HG03108 (cell line): ENCODE measurements at regions not wholly inside any gene's neighbourhood (a gene's known extent, or its start where the extent isn't known, plus 50 kb on each side); places are given as distances from the start of the nearest gene placed in this dataset.

Source experiments
- ATAC-seq: cut with Tn5 transposase; IDR thresholded peaks from one replicate; pipeline ENCODE4 v1.9.1; 2021; ENCODE audit warnings: moderate library complexity; ENCODE audit not compliant: unreplicated experiment

DNA sequence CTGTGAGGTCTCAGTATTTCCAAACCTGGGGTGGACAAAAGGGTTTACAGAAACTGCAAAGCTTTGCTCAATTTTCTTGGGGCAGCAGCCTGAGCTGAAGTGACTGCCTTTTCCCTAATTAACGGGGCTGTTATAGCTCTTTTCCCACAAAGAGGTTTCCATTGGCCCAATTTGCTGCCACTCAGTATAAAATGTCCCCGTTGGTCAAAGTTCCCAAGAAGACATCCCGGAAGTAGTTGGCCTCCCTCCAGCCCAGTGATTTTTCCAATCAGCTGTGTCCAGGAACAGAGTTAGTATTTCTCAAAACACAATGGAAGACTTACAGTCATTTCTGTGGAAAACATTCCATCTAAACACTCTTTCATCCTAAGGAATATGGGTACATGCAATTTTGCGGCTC is 643.6 kb downstream of the ACTL7B start:
- no peak for ATAC-seq

DNA sequence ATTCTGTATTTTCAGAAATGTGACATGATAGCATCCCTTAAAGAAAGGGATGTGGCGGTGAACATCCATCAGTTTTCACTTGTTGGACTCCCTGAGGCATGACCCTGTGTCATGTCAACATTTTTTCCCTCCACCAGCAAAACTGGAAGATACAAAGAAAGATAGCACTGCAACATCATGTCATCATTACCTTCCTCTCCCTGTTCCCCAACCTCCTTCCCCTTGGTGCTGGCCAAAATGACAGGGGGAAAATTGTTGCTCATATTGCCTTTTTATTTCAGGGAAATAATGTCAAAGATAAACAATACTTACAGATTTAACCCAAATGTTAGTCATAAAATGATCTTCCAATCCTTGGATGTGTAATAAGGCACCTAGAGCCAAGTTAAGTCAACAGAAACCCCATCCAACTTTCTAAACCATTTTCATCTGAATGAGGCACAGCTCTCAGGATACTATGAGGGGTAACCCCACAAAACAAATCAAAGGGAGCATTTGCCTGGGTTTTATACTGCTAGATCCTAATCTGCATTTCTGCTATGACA is 644.3 kb downstream of the ACTL7B start:
- ATAC-seq: no peak

DNA sequence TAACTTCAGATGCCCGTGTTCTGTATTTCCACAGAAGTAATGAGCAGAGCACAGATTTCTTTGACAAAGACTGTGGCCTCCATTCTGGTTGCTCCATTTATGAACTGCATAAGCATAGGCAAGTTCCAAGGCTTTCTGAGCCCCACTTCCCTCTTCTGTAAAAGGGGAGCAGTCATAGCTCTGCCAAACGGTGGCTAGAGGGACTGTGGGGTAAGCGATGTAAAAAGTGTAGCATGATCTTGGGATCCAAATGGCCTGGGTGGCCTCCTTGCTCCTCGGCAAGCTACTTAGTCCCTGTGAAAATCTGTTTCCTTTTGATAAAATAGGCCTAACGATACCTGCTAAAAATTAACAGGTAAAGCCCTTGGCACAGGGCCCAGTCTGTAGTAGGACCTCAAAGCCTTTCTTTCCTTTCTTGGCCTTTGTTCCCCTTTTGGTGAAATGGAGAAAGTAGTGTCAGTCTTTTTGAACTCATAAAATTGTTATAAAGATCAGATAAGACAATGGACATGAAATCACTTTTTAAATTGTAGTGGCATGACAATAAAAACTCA is 646.6 kb downstream of the ACTL7B start:
- no peak for ATAC-seq

DNA sequence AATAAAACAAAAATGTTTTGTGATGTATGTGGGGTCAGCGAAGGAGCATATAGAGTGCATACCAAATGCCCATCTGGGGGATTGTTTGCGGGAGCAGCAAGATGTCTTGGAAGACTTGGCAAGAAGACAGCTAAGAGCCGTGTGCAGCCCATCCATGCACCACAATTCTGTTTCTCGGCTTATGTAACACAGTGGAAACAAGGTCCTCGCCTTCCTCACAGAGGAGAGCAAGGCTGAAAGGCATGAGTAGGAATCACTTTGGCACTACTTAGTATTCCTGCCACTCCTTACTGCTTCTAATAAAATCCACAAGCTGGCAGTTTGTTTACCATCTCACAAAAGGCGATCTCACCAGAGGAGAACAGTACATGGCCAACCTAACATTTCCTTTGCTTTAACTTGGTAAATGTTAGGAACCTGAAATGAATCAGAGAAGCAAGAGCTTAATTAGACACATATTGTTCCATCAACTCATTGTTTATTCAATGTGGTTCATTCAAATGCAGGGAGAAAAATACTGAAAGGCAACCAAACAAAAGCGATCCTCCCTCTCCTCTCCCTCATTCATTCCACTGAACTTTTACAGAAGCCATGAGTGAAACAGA is 648.1 kb downstream of the ACTL7B start:
- no peak for ATAC-seq

DNA sequence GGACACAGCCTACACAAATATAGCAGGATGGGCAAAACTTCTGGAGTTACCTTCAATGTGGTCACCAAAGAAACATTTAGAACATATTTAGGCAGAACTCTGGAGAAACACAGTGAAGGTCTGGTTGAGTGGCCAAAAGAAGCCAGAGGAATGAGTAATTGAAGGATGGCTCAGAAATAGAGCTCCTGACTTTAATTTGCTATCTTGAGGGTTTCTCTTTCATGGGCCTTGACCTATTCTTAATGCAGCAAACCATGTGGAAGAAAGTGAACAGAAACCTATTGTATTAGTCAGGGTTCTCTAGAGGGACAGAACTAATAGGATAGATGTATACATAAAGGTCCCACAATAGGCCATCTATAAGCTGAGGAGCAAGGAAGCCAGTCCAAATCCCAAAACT is 650.5 kb downstream of the ACTL7B start:
- ATAC-seq: no peak

DNA sequence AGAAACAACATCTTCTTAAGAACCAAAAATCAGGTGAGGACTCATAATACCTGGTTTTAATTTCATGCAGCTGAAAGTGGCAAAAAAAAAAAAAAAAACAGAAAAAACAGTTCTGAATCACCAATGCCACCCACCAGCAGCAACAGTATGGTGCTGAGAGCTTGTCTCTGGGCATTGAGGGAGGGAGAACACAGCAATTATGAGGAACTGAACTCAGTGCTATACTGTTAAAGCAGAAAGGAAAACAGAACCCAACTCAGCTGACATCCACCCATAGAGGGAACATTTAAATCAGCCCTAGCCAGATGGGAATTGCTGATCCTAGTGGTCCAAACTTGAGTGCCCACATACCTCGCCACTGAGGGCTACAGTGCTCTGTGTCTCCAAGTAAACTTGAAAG is 657.9 kb downstream of the ACTL7B start:
- ATAC-seq: no peak

DNA sequence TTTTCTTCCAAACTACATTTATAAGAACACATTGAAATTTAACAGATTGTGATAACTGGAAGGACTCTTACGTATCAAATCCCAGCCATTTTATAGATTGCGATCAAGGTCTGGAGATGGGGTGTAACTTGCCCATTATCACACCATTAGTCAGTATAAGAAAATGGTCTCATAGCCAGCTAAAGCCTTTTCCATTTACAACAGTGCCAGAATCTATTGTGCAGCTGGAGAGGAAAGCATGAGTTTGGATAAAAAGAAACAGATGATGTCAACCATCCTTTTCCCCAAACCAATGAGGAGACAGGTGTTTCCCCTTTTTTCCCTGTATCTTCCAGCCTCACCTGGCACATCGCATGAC is 658.8 kb downstream of the ACTL7B start:
- no peak for ATAC-seq

DNA sequence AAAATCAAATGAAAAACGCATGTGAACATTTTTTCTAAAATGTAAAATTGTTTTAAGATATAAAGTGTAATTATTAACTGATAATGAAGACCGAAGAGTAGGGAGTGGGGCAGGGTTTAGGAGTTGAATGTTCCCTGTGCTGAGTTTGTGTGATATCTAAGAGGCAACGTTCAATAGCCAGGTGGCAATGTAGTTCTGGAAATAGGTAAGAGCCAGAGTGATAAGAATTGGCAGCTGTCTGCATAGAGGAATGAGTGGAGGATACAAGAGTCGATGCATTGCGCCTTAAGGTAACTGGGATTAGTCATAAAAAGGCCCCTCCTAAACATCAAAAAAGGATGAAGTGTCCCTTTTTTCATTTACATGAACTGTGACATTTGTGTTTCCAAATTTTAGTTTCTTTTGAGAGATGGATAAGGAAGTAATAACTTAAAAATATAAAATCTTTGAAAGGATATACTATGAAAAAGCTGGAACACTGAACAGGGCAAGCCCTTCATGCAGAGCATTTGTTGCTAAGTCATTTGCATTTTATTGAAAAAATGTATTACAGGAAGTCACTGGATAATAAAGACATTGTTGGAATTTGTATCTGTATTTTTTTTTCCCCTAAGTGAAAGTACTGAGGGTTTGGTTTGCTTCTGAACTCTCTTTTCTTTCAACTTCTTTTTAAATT is 659.3 kb downstream of the ACTL7B start:
- ATAC-seq: no peak

DNA sequence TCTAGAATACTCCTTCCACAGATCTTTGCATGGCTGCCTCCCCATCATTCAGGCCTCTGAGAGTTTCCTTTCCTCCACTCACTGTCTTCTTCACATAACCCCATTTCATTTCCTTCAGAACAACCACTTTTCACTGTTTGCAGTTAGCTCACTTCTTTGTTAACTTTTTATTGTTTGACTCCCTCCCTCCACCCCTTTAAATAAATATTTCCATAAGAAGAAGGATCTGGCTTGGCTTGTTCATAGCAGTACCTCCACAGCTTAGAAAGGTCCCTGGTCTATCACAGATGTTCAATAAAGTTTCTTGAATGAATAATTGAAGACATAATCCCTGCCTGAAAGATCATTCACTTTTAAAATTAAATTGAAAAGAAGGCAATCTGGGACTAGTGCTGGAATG is 661.6 kb downstream of the ACTL7B start:
- no peak for ATAC-seq

DNA sequence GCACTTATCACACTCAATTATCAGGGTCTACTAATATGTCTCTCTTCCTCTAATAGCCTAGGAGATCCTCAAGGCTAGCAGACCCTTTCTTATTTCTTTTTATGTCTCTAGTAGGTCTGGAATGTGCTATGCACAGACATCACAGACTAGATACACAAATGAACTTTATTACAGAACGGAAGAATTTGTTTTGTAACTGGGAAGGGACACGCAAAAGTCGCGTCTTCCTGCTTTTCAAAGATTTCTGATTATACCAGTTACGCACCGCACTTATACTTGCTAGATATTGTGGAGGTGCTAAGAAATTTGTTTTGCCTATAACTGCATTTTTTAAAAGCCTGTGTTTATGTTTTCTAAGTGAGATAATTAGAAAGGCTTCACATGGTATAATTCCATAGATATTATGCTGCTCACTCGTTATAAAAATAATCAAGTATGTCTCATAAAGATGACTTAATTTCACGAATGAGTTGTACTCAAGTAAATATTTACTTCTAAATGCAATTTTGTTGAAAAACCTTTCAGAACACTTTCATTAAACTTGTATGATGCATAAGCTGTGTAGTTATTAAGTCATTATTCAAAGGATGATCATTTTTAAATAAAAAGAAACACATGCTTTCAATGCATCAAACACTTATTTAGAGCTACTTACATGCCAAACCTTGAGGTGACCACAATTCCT is 662.6 kb downstream of the ACTL7B start:
- no peak for ATAC-seq

DNA sequence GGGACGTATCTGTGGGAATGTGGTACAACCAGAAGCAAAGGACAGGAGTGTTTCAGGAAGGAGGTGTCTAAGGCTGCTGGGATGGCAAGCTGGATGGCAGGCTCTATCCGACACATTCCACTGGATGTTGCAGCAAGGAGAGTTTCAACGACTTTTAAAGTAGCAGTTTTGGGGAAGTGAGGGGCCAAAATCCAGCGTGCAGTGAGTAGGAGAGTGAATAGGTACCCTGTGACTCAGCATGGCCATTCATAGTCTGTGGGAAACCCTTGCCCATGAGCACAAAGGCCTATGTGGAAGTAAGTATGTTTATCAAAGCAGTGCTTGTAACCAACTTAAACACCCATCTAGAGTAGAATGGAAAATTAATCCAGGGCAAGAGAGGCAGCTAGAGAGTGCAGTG is 664.7 kb downstream of the ACTL7B start:
- no peak for ATAC-seq

DNA sequence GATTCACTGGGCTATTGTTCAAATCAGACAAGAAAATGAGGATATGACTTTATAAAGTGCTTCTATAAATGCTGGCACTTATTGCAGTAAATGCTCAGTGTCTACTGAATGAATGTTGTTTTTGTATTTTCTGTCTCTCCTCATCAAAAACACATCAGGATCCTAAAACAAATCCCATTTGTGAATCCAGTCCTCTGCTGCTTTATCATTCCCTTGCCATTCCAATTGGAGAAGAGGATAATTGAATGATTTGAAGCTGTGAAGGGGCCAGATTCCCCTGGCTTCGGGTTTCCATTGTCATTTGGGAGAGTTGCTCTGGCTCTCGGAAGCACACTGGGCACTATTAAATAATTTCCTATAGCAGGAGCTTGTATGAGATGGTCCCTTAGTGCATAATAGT is 666.8 kb downstream of the ACTL7B start:
- ATAC-seq: no peak

DNA sequence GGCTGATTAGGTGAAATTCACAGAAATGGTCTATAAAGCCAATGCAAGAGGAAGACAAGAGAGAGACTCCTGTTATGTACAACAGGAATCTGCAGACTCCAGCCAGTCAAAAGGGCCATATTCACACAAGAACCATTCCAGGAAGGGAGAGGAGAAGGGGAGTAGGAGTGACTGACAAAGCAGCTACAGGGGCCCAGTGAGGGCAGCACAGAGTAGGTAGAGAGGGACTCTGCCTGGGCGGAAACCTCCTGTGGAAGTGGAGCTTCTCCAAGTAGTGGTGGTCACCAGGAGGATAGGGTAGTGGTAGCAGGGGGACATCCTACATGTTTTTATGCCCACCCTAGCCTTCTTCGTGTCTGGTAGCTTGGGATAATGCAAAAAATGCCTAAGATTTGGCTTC is 667.3 kb downstream of the ACTL7B start:
- no peak for ATAC-seq

DNA sequence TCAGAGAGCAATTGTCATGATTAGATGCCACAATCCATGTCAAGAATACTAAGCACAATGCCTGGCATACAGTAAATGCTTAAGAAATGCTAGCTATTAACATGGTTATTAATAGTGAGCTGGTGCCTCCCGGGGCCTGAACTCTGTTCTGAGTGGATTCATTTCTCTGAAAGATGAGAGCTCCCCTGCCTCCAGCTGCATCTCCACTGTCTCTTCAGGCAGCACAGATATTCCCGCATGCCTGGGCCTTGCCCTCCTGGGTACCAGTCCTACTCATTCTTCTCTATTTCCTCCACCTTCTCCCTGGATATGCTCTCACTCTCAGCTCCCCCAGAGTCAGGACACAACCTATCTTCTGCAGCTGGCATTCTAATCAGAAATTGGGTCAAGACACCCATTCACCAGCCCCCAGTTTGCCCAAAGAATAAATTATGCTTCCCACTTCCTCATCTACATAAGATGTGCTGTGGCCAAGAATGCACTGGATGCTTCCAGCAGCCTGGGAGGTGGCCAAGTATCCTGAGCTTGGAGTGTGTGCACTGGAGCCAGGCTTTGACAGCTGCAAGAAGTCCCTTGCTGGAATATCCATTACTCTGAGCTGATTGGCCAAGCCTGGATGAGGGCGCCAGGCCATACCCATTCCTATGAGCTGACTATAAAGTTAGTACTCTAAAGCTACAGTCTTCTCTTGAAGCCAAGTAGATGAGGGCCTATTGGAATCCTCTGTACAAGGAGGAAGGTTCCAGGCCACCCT is 669.0 kb downstream of the ACTL7B start:
- ATAC-seq: no peak

DNA sequence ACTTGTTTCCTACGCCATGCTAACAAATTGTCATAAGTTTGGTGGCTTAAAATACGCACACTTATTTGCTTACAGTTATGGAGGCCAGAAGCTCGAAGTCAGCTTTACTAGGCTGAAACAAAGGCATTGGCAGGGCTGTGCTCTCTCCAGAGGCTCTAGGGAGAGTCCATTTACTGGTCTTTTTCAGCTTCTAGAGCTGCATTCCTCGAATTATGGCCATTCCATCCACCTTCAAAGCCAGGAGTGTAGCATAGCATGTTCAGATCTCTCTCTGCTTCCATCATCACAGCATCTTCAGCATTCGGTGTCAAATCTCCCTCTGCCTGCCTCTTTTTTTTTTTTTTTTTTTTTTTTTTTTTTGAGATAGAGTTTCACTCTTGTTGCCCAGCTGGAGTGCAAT is 670.2 kb downstream of the ACTL7B start:
- ATAC-seq: no peak

DNA sequence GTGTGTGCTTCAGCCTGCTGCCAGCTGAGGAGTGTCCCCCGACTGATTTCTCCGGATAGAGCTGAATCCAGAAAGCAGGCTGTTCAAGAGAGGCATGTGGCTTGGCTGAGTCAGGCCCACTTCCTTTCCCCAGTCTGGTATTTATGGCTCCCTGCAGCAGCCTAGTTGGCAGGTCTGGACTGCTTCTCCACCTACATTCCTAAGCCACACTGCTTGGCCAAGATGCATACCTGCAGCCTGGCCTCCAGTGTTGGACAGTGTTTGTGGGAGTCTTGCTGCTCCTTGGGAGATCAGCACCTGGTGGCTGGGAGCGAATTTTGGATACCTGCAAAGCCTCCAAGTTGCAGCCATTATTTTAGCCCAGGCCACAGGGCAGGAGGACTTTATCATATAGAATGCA is 670.8 kb downstream of the ACTL7B start:
- no peak for ATAC-seq

DNA sequence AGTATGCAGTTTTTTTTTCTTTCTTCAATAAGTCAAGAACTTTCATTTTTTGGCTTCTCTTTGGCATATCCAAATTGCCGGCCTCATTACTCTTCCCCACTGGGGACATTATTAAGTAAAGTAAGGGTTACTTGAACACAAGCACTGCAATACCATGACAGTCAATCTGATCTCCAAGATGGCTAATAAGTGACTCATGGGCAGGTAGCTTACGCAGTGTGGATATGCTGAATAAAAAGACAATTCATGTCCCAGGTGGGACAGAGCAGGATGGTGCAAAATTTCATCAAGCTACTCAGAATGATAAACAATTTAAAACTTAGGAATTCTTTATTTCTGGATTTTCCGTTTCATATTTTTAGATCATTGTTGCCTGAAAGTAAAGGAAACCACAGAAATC is 671.8 kb downstream of the ACTL7B start:
- no peak for ATAC-seq

DNA sequence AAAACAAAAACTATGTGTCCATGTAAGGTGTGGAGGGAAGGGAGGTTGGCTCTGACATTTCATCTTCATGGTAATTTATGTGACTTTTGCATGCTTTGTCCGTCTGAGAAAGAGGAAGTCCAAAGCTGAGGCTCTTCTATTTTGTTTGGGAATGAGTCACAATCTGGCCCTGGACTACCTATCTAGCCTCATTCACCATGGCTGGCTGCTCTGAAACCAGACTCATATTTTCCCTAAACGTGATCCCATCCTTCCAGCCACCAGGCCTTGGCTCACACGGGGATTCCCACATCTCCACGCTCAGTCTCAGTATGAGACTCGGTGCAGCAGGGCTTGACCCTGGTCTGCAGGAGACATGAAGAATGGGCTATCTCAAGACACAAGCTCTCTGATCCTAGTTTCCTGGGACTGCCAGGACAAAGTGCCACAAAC is 672.8 kb downstream of the ACTL7B start:
- peak; percentile 60 for ATAC-seq

DNA sequence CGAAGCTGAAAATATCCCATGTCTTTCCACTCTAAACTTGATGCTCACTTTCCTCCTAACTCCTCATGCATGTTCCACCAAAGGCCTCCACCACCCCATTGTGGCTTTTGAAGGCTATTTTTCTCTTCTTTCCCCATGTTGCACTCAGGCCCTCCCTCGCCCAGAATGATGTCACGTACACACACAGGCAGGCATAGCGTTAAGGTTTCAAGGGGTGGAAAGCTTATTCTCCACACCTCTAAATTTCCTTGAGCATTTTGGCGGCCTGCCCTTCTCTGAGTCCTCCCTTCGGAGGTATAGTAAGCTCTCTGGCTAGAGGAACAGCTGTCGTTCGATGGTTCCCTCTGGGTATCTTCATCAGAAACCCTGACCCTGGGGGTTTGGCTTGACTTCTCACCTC is 673.5 kb downstream of the ACTL7B start:
- ATAC-seq: no peak

DNA sequence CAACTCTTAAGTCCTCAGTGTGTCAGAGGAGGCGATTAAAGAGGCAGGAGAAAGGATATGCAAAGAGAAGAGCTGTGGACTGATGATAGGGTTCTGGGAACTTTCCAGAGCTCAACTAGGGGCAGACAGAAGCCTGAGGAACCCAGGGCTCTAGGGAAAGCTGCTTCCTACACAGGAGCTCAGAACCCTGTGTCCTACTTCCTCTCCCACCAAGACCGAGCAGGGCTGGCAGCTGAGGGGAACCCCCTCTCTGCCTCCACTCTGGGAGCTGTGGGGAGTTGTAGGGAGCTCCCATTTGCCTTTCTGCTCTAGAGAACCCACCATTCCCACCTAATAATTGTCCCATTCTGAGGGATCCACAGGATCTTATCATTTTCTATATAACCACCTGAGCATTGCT is 674.3 kb downstream of the ACTL7B start:
- ATAC-seq: no peak

DNA sequence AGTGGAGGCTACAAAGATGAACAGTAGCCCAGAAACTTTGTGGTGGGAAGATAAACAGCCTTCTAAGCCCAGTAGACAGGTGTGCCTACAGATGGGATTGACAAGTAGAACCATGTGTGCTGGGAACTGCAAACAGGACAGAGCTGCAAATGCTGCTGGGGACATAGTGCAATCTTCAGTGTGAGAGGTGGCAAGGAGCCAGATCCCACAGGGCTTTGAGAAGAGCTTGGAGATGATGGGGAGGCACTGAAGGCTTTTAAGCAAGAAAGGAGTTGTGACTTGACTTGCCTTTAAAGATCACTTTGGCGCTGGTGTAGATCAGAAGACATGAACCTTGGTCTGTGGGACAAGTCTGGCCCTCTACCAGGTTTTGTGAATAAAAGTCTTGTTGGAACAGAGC is 675.2 kb downstream of the ACTL7B start:
- ATAC-seq: no peak
